Mucosa of descending colon (tissue), 3 donors: ENCODE measurements at regions not wholly inside any gene's neighbourhood (a gene's known extent, or its start where the extent isn't known, plus 50 kb on each side); places are given as distances from the start of the nearest gene placed in this dataset.

Experiments
- ATAC-seq: fragments of 200-7000 bp; cut with Tn5 transposase; one replicate; pipeline ENCODE4 v1.9.1; 2020; ENCODE audit warnings: mild to moderate bottlenecking, moderate library complexity
- DNase-seq, 3 donors: peaks; one replicate each; pipeline ENCODE4 v3.0.0-alpha.2; 2020
- H3K36me3 ChIP-seq: fragments of 200-600 bp; one replicate; pipeline ENCODE4 v1.8.0; 2021; ENCODE audit warnings: low read depth, mild to moderate bottlenecking
- H3K4me1 ChIP-seq: fragments of 200-600 bp; one replicate; pipeline ENCODE4 v1.8.0; 2021; ENCODE audit warnings: low read depth, mild to moderate bottlenecking
- H3K4me3 ChIP-seq: fragments of 200-600 bp; one replicate; pipeline ENCODE4 v1.8.0; 2021; ENCODE audit warnings: mild to moderate bottlenecking
- H3K9me3 ChIP-seq: fragments of 200-600 bp; one replicate; pipeline ENCODE4 v1.8.0; 2021; ENCODE audit warnings: mild to moderate bottlenecking
- intact Hi-C, 2 donors: fragments of 100-400 bp; cut with DNase I in 1 of 2; cut with micrococcal nuclease in 1 of 2; formaldehyde crosslinking; loops; one replicate each; pipeline versions ENCODE4 v1.11.0 to v1.11.1; 2022; cut with DNase I, micrococcal nuclease
- TF ChIP-seq, protein P1 (sequence below): fragments of 200-600 bp; IDR thresholded peaks from one replicate; pipeline ENCODE4 v1.8.0; 2022; ENCODE audit warnings: antibody characterized with exemption, mild to moderate bottlenecking
- donor health status: DM: no; HTN: no; CAD: no; lungs with moderate emphysema.
- donor health status: DM: no; HTN: no; CAD: no.
- donor health status: DM: no; HTN: yes; CAD: no.

DNA sequence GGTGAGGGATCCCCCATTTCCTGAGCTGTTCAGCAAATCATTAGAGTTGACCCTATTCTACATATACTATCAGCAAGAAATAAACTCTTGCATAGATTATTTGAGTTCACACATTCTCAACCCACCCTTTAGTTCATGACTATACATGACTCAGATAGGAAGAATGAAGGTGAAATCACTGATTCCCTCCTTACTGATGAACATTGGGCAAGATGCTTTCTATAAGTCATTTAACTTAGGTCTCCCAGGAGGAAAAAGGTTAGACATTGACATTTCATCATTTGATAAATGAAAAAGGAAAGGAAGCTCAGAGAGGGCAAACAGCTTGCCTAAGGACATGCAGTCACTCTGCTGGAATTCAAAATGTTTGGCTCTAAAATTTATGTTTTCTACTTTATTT, 408.0 kb downstream of the TMEM182 start:
- intact Hi-C loops = no loop called here
- H3K36me3 ChIP-seq = no peaks in the 10 kb centered on the region
- TF ChIP-seq, protein P1, sequence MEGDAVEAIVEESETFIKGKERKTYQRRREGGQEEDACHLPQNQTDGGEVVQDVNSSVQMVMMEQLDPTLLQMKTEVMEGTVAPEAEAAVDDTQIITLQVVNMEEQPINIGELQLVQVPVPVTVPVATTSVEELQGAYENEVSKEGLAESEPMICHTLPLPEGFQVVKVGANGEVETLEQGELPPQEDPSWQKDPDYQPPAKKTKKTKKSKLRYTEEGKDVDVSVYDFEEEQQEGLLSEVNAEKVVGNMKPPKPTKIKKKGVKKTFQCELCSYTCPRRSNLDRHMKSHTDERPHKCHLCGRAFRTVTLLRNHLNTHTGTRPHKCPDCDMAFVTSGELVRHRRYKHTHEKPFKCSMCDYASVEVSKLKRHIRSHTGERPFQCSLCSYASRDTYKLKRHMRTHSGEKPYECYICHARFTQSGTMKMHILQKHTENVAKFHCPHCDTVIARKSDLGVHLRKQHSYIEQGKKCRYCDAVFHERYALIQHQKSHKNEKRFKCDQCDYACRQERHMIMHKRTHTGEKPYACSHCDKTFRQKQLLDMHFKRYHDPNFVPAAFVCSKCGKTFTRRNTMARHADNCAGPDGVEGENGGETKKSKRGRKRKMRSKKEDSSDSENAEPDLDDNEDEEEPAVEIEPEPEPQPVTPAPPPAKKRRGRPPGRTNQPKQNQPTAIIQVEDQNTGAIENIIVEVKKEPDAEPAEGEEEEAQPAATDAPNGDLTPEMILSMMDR = no peak

DNA sequence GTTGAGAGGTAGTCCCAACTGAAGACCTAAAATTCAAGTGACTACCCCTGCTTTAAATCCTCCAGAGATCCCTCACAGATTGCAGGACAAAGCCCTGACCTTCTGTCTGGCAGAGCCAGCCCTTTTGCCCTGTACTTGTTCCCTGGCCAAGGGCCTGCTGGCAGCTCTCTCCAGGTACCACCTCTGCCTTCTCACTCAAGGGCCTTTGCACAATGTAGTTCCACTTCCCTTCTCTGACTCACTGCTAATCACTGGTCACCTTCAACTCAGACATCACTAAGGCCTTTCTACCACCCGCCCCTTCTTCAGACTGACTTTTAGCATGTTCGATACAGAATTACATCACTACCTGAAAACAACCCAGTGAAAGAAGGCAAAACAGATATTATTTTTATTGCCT, 411.0 kb downstream of the TMEM182 start:
- ATAC-seq (no peak), DNase-seq (no peak)
- Histone ChIP-seq H3K4me1 (no peaks in the 10 kb centered on the region), H3K4me3 (no peak overlapping the region), H3K36me3 (no peaks in the 10 kb centered on the region), H3K9me3 (no peaks in the 10 kb centered on the region)
- TF ChIP-seq, protein P1 = no peak
- intact Hi-C loops = no loop called here

More for the DNA sequence above, 408.0 kb downstream of the TMEM182 start:
- Histone ChIP-seq H3K9me3 (no peaks in the 10 kb centered on the region), H3K4me1 (no peaks in the 10 kb centered on the region), H3K4me3 (no peak overlapping the region)
- no peak for ATAC-seq
- DNase-seq = no peak

DNA sequence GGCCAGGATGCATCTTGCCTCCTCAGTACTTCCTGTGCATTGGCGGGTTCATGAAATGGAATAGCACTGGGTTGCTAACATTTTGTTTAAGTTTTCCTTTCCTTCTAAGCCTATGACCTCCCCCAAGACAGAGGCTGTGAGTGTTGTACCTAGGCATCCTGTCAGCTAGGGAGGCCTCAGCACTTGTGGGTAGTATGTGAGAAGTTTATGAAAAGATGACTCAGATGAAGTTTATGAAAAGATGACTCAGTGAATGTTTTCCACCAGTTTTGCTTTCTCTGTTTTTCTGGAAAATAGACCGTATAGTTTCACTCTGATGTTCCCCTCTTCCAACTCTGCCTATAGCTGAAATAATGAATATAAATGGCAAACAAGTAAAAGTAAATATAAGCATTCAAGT, 412.9 kb downstream of the TMEM182 start:
- H3K4me3 ChIP-seq = no peak overlapping the region
- TF ChIP-seq, protein P1 = no peak
- no peaks in the 10 kb centered on the region for H3K36me3 ChIP-seq
- H3K9me3 ChIP-seq = no peaks in the 10 kb centered on the region
- H3K4me1 ChIP-seq = no peaks in the 10 kb centered on the region
- intact Hi-C loops = no loop called here
- DNase-seq = no peak
- no peak for ATAC-seq

DNA sequence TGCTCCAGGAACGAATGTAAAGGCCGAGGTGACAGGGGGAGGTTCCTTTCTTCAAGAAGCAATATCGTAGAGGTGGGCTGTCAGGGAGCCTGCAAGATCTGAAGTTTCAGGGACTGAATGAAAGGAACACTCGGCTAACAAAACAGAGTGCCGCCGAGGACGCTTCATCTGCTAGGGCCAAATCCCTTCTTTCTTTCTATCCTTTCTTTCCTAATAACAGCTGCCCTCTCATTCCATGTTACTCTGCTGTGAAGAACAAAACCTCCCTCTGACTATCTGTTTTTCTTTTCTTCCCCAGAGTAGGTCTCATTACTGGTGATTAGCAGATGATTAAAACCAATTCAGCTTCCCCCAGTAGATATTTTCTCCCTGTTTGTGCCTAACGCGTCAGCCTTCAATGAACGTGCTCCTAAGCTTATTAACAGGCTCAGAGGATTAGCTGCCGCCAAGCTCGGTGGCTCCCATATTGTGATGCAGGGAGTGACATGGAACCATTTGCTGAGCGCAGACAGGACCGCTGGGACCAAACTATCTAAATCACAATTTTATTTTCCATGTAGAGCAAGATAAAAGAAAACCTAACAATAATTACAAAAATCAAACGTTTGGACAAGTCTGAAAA, 414.6 kb downstream of the TMEM182 start:
- Histone ChIP-seq H3K4me1 (no peaks in the 10 kb centered on the region), H3K9me3 (no peaks in the 10 kb centered on the region), H3K36me3 (no peaks in the 10 kb centered on the region), H3K4me3 (no peak overlapping the region)
- no peak for ATAC-seq
- intact Hi-C loops = no loop called here
- TF ChIP-seq, protein P1 = no peak
- no peak for DNase-seq

DNA sequence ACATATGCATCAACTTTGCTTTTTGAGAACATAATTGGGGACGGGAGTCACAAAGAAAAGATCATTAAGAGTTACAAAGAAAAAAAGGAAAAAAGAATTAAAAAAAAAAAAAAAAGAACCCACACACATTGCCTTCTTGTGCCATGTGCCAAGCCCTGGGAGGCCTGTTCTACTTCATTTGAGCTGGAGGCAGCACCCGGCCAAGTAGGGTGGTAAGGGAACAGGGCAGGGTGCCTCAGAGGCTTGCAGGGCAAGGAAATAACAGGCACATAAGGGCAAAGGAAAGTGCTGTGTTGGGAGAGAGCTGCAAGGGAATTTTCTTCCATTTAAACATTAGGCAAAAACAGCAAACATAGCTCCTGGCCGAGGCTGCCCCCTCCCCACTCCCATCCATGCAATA, 418.0 kb downstream of the TMEM182 start:
- no peaks in the 10 kb centered on the region for H3K36me3 ChIP-seq
- ATAC-seq (no peak), DNase-seq (no peak)
- intact Hi-C loops = no loop called here
- H3K4me3 ChIP-seq = no peak overlapping the region
- no peaks in the 10 kb centered on the region for H3K9me3 ChIP-seq
- no peaks in the 10 kb centered on the region for H3K4me1 ChIP-seq
- TF ChIP-seq, protein P1 = no peak

DNA sequence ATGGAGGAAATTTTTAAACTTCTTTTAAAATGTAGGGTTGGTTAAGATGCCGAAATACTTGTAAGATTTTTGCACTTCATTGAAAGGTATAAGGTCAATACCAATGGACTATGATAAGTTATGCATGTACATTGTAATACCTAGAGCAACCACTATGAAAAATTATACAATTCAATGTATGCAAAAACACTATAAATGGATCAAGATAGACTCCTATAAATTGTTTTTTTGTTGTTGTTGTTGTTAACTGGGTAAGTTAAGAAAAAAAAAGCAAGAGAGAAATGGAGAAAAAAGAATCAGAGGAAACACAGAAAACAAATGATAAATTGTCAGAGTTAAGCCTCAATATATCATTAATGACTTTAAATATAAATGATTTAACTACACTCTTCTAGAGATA, 421.2 kb downstream of the TMEM182 start:
- Histone ChIP-seq H3K36me3 (no peaks in the 10 kb centered on the region), H3K9me3 (no peaks in the 10 kb centered on the region), H3K4me1 (no peaks in the 10 kb centered on the region), H3K4me3 (no peak overlapping the region)
- TF ChIP-seq, protein P1 = no peak
- intact Hi-C loops = no loop called here
- no peak for DNase-seq
- ATAC-seq = no peak
